Esophagus squamous epithelium (tissue), 4 donors: ENCODE measurements at regions not wholly inside any gene's neighbourhood (a gene's known extent, or its start where the extent isn't known, plus 50 kb on each side); places are given as distances from the start of the nearest gene placed in this dataset.

ENCODE experiments used
- CTCF ChIP-seq, 6 experiments: fragments of 450-650 bp in 4 of 6; fragments of 200-600 bp in 2 of 6; sonication (generic) in 2 of 6; IDR thresholded peaks; one replicate each; pipeline ENCODE4 v1.5.1; 2016 to 2019; ENCODE audit warnings: antibody characterized with exemption in 6 of 6, mild to moderate bottlenecking in 4 of 6, moderate library complexity in 4 of 6
- POLR2A ChIP-seq, 4 donors: fragments of 450-650 bp; IDR thresholded peaks; one replicate each; pipeline ENCODE4 v1.6.1; 2017; ENCODE audit warnings: antibody characterized with exemption in 4 of 4, mild to moderate bottlenecking in 4 of 4, moderate library complexity in 3 of 4

GRCh38 chr11:57121996-57122395 lies 59.8 kb upstream of the LRRC55 start:
- TF ChIP-seq POLR2A (IDR thresholded peaks at IDR 0.05) (no peak), CTCF (IDR thresholded peaks at IDR 0.05) (no peak)
